ENCODE measurements at regions not wholly inside any gene's neighbourhood (a gene's known extent, or its start where the extent isn't known, plus 50 kb on each side); places are given as distances from the start of the nearest gene placed in this dataset.

DNA sequence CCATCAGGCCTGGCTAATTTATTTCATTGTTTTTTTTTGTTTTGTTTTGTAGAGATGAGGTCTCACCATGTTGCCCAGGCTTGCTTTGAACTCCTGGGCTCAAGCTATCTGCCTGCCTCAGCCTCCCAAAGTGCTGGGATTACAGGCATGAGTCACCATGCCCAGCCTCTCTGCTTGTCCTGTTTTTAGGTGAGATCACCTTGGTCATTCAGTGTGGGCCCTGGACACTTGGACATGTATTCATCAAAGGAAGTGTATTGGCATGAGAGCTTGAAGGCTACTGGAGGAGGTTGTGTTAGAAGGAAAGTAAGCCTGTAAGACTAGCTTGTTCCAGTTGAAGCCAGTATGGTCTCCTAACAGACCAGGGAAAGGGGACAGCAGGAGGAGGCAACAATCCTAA, 229.2 kb upstream of the RGPD4 start:
- TF ChIP-seq, protein P1, sequence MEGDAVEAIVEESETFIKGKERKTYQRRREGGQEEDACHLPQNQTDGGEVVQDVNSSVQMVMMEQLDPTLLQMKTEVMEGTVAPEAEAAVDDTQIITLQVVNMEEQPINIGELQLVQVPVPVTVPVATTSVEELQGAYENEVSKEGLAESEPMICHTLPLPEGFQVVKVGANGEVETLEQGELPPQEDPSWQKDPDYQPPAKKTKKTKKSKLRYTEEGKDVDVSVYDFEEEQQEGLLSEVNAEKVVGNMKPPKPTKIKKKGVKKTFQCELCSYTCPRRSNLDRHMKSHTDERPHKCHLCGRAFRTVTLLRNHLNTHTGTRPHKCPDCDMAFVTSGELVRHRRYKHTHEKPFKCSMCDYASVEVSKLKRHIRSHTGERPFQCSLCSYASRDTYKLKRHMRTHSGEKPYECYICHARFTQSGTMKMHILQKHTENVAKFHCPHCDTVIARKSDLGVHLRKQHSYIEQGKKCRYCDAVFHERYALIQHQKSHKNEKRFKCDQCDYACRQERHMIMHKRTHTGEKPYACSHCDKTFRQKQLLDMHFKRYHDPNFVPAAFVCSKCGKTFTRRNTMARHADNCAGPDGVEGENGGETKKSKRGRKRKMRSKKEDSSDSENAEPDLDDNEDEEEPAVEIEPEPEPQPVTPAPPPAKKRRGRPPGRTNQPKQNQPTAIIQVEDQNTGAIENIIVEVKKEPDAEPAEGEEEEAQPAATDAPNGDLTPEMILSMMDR (IDR thresholded peaks at IDR 0.05) = no peak
- no peak for TF ChIP-seq EP300 (IDR thresholded peaks at IDR 0.05)
- no peak for TF ChIP-seq POLR2AphosphoS5 (IDR thresholded peaks at IDR 0.05)

Data from esophagus muscularis mucosa (tissue), 4 donors.